ENCODE measurements at regions not wholly inside any gene's neighbourhood (a gene's known extent, or its start where the extent isn't known, plus 50 kb on each side); places are given as distances from the start of the nearest gene placed in this dataset.
A peak's percentile ranks its signal among the peaks of the same experiment; 100 is the strongest.
"Not testable (repeated sequence)": the region's sequence is repeated elsewhere in the genome, so short reads cannot be mapped to it uniquely, and the experiment has no call there.

DNA sequence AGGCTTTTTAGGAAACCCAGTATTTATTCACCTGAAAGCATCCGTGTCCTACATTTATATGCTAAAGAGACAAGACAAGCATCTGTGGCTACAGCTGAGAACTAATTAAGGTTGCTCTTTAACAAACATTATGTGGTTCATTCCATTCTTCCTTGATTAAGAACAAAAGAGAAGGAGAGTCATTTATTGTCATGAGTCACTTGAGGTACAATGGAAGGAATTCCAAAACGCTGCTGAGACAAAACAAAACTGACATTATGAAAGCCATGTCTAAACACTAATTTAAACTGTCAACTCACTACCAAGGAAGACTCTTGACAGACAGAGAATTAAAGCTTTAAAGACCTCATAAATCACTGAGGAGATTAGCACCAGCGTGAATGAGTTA lies 214.4 kb downstream of the BMP4 start:
- no peak for DNase-seq (ENCODE audit: low spot score)

DNA sequence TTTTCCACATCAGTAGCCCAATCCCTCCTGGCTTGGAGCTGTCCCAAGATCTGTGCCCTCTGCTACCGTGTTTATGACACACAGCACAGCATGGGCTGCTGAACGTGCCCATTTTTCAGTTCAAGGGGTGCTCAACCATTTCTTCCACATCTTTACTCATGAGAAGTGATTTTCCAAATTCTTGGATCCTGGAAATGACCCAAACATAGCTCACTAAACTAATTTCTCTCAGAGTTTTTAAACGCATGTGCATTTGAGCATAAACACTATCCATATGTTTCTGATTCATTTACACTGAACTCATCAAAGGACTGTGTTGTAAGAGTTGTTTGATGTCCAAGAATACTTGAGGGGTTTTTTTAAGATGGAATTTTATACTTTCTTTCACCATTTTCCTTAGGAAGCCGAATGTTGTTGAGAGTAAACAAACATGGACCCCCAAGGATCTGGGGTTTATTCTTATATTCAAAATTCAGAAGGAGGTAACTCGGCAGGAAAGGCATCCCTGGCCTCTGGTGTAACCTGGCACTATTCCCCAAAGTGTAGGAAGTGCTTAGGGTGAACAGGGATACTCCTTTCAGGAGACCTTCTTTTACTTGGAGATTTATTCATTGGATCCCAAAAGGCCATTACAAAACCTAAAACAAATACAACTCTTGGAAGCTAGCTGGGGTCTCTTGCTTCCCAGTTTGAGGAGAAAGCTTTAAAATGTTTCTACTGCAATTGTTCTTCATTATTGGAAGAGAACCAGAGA lies 215.0 kb downstream of the BMP4 start:
- DNase-seq (ENCODE audit: low spot score), result no peak

DNA sequence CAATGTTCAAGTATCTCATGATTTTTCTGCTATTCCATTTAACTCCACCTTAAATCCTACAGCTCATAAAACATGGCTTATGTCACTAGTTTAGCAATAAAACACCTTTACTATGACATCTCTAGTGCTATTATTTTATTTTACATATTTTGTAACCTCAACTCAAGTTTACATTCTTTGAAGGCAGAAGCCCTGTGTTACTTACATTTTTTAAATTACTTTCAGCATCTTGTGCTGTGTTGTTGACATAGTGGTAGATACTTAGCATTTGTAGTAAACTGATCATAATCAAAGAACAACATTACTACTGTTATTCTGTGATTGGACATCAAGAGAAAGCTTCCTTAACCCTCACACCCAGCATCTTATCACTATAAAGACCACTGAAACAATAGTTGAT lies 216.1 kb downstream of the BMP4 start:
- DNase-seq (ENCODE audit: low spot score), result no peak

DNA sequence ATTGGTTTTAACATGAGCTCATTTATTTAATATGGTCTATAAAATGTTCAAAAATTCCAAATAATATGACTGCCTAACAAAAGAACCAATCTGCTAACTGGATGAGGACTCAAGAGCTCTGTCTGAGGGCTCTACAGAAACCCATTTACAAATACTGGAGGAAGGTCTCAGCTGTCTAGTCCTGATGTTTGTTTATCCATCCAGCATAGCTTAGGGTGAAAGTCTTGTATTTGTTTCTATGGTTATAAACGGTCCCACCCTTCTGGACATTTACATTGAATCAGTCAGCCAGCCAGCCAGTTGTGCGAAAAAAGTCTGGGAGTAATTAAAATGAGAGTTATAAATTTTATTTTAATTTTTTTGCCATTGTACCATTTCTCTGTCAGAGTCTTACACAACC lies 220.7 kb downstream of the BMP4 start:
- no peak for DNase-seq (ENCODE audit: low spot score)

DNA sequence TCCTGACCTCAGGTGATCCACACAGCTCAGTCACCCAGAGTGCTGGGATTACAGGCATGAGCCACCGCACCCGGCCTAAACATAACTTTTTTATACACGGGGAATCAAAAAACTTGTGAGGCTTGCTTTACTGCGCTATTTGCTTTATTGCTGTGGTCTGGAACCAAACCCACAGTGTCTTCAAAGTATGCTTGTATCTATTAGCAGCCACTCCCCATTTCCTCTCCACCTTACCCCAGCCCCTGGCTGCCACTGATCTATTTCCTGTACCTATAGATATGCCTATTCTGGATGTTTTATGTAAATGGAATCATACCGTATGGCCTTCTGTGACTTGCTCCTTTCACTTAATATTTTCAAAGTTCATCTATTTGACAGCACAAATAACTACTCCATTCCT lies 233.4 kb downstream of the BMP4 start:
- DNase-seq (ENCODE audit: low spot score), result no peak

DNA sequence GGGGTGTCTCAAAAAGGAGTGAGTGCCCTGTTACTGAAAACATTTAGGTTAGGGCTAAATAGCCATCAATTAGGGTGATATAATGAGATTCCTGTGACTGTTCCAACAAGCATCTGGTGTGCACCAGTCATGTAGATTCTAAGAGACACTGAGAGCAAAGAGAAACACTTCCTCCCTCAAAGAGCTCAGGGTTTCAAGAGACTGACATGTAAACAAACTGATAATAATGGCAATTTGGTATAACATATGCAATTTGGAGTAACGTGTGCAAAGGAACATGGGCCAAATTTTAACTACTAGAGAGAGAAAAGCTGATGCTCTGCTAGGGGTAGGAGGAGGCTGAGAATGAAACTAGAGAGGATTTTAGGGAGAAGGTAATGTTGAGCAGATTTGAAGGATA lies 237.1 kb downstream of the BMP4 start:
- DNase-seq (ENCODE audit: low spot score), result no peak

DNA sequence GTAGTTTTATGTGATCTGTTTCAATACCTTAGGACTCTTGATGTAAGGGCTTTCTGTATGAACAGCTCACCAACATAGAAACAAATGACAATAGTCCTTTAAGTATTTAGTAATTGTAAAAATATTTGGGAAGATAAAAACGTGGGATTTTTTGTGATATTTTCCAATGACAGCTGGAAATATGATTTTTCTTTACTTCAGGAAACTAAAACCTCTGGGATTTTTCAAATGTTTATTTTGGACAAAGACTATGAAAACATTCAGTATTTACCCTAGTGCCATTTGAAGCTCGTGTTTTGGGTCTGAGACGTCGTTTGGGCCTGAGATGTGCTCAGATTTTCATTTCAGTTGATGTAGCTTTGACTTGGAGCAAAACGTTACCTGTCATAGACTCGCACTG lies 240.0 kb downstream of the BMP4 start:
- DNase-seq (ENCODE audit: low spot score), result no peak

DNA sequence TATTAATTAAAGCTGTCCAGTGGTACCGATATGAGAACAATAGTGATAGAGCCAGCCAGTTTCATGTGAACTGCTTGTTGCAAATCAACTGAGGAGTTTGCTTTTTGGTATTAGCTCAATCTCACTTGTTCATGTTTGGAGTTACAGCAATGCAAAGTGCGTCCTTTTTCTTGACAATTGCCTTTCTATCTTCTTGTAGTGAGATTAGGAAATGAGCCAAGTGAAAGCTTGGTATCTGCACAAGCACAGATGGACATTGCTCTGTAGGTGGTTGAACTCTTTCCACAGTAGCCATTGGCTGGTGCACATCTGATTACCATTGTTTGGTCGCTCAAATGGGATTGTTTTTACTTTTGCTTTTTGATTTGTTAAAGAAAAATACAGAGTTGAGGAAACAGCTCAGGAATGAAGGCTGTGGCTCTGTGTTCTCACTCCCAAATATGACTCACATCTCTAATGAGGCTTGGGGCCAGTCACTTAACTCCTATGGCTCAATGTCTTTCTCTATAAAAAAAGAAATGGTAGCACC lies 241.4 kb downstream of the BMP4 start:
- DNase-seq (ENCODE audit: low spot score), result peak; percentile 62

DNA sequence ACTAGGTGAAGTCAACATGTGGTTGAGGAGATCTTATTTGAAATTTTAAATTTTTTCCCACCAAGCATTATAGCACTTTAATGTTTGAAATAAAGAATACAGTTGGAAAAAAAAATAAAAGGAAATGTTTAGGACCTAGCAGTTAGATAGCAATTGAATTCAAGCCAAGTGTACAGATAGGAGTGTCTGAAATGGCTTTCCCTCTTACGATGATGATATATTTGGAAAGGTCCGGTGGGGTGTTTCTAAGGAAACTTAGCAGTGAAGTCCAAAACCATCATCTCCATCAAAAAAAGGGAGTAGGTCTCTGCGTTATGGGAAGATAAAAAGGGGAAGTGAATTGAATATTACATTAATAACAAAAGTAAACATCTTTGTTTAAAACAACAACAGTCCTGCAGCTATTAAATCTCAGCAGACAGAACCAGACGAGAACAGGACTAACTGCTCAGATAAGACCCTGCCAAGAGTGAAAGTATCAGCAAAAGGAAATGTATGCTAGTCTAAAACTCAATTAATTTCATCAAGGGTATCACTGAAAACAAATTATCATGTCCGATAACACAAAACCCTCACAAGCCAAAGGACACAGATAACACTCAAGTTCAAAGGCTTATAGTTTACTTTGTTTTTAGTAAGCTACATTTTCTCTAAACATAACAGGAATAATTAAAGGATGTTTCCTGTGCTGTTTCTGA lies 242.0 kb downstream of the BMP4 start:
- DNase-seq (ENCODE audit: low spot score), result no peak

DNA sequence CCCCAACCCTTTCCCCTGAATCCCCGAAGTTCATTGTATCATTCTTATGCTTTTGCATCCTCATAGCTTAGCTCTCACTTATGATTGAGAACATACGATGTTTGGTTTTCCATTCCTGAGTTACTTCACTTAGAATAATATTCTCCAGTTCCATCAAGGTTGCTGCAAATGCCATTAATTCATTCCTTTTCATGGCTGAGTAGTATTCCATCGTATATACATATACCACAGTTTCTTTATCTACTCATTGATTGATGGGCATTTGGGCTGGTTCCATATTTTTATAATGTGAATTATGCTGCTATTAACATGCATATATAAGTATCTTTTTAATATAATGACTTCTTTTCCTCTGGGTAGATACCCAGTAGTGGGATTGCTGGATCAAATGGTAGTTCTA lies 243.7 kb downstream of the BMP4 start:
- not testable (repeated sequence) for DNase-seq (ENCODE audit: low spot score)

DNA sequence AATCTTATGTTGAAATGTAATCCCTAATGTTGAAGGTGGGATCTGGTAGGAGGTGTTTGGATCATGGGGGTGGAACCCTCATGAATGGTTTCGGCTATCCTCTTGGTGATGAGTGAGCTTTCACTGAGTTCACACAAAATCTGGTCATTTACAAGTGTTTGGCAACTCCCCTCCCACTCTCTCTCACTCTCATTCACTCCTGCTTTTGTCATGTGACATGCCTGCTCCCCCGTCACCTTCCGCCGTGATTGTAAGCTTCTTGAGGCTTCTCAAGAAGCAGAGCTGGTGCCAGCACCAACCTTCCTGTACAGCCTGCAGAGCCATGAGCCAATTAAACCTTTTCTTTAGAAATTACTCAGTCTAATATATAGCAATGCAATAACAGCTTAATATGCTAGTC lies 245.4 kb downstream of the BMP4 start:
- no peak for DNase-seq (ENCODE audit: low spot score)

DNA sequence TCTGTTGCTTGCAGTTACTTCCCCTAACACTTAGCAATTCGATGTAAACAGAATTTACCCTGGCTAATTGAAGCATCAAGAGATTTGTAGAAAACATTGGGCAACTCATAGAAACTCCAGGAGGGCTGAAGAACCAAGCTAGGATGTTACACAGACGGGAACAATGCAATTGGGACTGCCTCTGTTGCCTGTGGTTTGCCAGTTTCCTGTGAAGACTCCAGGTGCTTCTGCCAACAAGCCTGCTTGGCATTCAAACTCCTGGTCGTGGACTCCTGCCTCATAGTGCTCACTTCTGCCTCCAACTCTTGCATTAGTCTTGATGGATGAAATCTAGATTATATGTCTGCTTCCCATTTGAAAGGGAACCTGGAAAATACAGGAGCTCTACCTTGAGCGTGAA lies 246.0 kb downstream of the BMP4 start:
- no peak for DNase-seq (ENCODE audit: low spot score)

DNA sequence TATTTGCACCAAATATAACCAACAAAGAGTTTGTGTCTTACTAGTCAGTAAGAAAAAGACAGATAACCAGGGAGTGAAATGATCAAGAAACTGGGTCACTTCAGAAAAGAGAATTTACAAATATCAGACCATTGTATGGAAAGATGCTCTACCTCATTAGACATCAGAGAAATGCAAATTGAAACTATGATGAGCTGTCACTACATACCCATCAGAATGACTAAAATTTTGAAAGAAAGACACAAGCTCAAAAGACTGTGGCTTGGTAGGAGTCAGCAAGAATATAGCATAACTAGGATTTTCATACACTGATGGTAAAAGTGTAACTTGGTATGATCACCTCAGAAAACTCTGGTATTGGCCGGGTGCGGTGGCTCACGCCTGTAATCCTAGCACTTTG lies 247.2 kb downstream of the BMP4 start:
- DNase-seq (ENCODE audit: low spot score), result no peak

DNA sequence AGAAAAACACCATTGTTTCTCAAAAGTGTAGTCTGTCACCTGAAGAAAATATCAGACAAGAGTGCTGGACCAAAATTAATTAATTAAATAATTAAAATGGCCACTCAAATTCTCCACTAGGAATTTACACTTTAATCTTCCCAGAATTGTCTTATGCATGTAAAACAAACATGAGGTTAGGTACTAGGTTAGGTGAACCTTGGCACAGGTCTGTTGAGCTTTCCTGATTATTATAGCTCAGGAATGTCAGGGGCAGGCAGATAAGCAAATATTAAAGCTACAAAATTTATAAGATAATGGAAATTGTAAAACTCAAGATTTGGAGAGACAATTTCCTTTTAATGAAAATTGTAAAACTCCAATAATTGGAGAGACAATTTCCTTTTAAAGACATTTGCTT lies 253.2 kb downstream of the BMP4 start:
- no peak for DNase-seq (ENCODE audit: low spot score)

DNA sequence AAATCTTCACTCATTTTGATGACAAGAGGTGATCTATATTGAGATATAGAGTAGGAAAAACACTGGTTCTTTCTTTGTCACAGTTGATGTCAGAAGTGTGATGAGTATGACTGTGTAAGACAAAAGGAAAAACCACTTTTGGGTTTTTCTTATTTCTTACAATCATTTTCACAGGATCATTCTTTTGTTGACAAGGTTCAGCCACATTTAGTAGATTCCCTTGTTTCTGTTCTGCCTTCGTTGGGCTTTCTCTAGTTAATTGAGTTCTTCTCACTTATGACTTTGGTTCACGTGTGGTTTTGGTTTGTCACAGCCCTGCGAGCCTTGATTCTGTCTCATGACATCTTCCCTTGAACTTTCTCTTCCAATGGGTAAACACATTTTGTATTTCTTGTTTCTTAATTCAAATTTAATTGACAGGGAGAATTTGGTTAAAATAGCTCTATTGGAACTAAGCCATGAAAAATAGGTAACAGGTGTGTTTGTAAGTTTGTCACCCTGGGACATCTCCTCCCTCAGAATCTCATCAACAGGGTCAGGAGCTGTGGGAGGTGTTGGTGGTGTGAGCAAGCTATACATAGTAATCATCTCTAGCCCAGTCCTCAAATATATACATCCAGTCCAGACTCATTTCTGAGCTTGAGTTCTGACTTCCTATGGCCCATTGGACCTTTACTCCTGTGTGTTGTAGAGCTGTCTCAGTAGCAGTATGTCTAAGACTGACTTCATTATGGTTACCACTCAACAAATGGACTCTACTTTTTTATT lies 255.3 kb downstream of the BMP4 start:
- no peak for DNase-seq (ENCODE audit: low spot score)

DNA sequence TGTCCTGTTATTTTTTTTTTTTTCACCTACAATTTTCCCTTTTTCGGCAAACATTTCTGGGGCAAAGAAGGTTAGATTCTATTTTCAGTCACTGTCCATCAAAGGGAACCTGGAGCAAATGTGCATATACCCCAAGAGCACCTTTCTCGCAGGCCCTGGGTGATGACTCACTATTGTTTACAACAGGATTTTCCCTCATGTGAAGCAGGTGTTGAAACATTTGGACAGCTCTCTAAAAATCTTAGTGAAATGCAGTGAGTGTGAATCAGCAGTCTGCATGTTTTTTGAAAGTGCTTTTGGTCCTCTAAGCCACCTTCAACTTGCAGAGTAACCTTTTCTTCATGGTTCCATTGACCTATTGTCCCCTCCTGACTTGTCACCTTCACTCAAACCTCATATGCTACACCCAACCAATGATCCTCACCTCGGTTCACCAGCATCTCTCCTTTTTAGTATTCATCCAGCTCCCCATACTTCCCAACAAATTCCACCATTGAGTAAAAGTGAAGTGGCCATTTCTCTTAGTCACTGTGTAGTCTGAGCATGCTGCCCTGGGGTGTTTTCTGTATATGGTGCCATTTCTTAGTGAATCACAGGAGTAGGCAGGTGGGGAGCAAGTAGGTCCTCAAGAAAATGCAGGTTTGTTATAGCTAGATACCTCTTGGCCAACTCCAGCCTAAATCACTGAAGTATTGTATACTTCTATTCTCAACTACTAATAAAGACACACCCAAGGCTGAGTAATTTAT lies 260.2 kb downstream of the BMP4 start:
- no peak for DNase-seq (ENCODE audit: low spot score)

DNA sequence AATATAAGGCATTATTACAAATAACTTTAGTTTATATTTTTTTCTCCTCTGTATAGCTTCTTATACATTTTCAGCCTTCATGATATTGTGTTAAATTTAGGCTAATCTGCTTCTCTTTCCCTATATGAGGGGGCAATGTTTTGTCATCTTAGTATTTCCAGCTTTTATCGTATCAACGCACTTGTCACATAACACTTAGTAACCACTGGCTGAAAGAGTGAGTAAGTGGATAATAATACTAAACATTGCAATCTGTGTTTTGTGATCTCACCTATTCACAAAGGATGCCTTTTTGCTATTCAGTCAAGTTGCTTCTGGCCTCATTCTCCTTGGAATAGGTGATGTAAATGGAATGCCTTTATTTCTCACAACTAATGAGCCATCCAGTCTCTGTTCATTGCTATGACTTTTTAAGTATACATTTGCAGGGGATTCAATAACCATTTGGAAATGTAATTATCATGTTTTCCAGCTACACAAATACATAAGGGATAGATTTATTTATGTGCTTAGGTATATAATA lies 260.9 kb downstream of the BMP4 start:
- DNase-seq (ENCODE audit: low spot score), result no peak

DNA sequence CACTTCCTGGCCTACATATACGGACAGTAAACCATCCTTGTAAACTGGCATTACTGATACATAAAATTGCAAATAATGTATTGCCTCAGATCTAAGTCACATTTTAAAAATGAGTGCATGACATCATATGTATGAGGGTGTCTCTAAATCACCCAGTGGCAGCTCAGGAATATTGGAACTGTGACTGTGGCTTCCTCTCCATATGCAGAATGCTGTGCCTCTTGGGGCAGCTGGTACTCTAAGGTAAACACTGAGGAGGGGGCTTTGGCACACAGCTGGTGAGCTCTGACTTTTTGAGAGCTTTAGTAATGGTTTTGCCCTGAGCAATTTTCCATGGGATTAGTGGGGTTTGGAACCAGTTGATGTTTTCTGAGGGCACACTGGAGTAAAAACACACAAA lies 263.7 kb downstream of the BMP4 start:
- no peak for DNase-seq (ENCODE audit: low spot score)

DNA sequence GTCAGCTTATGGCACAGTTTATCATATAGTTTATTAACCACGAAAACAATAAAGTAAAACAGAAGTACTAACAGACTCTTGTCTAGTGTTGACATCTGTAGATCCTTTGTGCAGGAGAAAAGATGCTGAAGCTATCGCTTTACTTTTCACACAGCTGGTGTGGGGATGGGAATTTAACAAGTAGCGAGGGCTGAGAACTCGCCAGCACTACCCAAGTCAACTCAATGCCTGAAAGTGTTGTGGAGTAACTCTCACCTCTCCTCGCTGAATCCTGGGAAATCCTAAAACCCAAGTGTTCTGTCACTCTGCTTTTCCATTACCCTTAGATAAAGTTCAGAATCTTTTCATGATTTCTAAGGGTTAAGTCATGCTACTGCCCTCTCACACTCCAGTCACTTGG lies 264.2 kb downstream of the BMP4 start:
- DNase-seq (ENCODE audit: low spot score), result no peak

DNA sequence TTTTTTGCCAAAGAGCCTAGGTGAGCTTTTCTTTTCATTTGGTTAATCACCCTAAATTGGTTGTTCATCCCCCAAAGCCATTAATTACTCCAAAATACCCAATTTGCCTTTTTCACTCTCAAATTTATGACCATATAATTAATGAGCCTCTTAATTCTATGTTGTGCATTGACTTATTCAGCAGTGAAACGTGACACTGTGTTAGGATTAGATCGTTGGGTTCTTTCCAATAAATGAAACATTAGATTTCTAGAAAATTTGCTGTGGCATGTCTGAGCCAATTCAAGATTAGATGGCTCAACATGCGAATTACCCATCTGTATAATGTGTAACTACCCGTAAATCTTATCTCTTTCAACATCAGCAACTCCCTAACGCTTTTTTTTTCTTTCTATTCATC lies 273.4 kb downstream of the BMP4 start:
- no peak for DNase-seq (ENCODE audit: low spot score)

DNA sequence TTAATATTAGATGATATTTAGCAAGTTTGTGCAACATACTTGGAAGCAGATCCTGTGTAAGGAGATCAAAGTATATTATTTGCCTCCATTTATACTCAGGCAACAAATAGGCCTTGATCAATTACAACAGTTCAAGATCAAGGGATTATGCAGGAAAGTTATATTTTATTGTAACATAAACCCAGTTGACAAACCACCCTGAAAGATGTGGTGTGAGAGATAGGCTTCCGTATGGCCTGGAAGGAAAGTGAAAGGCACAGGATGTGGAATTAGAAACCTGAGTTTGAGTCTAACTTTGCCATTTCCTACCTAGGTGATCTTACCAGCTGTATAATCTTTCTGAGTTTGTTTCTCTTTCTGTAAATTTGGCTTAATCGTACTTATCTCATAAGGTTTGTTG lies 284.1 kb downstream of the BMP4 start:
- no peak for DNase-seq (ENCODE audit: low spot score)

DNA sequence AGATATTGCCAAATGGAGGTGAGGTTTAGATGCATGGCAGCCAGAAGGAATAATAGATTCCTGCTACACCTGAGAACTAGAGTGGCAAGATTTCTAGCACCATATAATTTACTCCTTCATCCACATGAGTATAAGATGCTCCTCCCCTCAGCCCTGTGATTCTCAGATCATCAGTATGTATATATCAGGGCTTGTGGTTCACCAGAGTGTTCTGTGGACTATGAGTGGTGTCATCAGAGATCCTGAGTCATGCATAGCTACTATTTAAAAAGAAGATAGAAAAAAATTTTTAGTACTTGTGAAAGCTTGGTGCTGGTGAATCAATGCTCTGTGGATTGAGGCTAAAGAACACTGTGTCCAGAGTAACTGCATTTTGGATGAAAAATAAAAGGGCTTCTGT lies 285.9 kb downstream of the BMP4 start:
- DNase-seq (ENCODE audit: low spot score), result peak; percentile 48
